GM12892 (cell line): ENCODE measurements at regions not wholly inside any gene's neighbourhood (a gene's known extent, or its start where the extent isn't known, plus 50 kb on each side); places are given as distances from the start of the nearest gene placed in this dataset.

Experiments
- POLR2A ChIP-seq: IDR thresholded peaks from 2 replicates; pipeline ENCODE4 v1.6.1; 2011; ENCODE audit warnings: low read depth, low read length, control low read depth
- POLR2AphosphoS5 ChIP-seq: IDR thresholded peaks from 2 replicates; pipeline ENCODE4 v1.6.1; 2011; ENCODE audit warnings: low read depth, low read length, control low read depth
- TAF1 ChIP-seq: IDR thresholded peaks from 2 replicates; pipeline ENCODE4 v1.6.1; 2011; ENCODE audit warnings: low read depth, mild to moderate bottlenecking, control low read depth, low read length, borderline replicate concordance

- TF ChIP-seq POLR2A (no peak), POLR2AphosphoS5 (no peak), TAF1 (no peak)
These were observed 275.4 kb downstream of the FAT4 start for GRCh38 chr4:125590158-125590557.
